Panc1 (cell line): ENCODE measurements at regions not wholly inside any gene's neighbourhood (a gene's known extent, or its start where the extent isn't known, plus 50 kb on each side); places are given as distances from the start of the nearest gene placed in this dataset.

ENCODE experiments used
- CTCF ChIP-seq: fragments of 450-650 bp; IDR thresholded peaks from 2 replicates; pipeline ENCODE4 v1.5.1; 2017; ENCODE audit warnings: mild to moderate bottlenecking
- POLR2AphosphoS5 ChIP-seq: IDR thresholded peaks from 2 replicates; pipeline ENCODE4 v1.6.1; 2012; ENCODE audit warnings: mild to moderate bottlenecking, low read depth, low read length, moderate library complexity
- REST ChIP-seq, 2 experiments: IDR thresholded peaks; 2 replicates each; pipeline ENCODE4 v1.6.1; 2011 to 2012; ENCODE audit warnings: low read depth in 2 of 2, control low read depth in 1 of 2, low read length in 1 of 2, mild to moderate bottlenecking in 1 of 2, moderate library complexity in 1 of 2; ENCODE audit not compliant: insufficient read depth in 1 of 2
- TCF7L2 ChIP-seq: IDR thresholded peaks from 2 replicates; pipeline ENCODE4 v1.6.1; 2011; ENCODE audit warnings: mild to moderate bottlenecking, low read depth, low read length, inconsistent platforms

- no peak for TF ChIP-seq CTCF
- TF ChIP-seq POLR2AphosphoS5, result no peak
- TF ChIP-seq REST (IDR thresholded peaks at IDR 0.05; ENCODE audit: insufficient read depth in 1 of 2, low read depth in 2 of 2, low read length in 1 of 2), result no peak
- no peak for TF ChIP-seq TCF7L2
Measured at GRCh38 chr5:73317523-73317922, 131.1 kb downstream of the FOXD1 start.
